GM12878 (cell line): ENCODE measurements at regions not wholly inside any gene's neighbourhood (a gene's known extent, or its start where the extent isn't known, plus 50 kb on each side); places are given as distances from the start of the nearest gene placed in this dataset.

Experiments used
- CTCF ChIP-seq, 3 experiments: IDR thresholded peaks in 2 of 3; conservative IDR thresholded peaks in 1 of 3; 2 replicates each; pipeline ENCODE4 v1.5.1; 2011; ENCODE audit warnings: low read depth in 3 of 3, low read length in 3 of 3, mild to moderate bottlenecking in 3 of 3, control low read depth in 2 of 3, moderate library complexity in 2 of 3, inconsistent platforms in 1 of 3, mixed read lengths in 1 of 3; ENCODE audit not compliant: control insufficient read depth in 2 of 3, insufficient read depth in 1 of 3; ENCODE audit errors: extremely low read depth in 1 of 3
- E2F4 ChIP-seq: IDR thresholded peaks from 2 replicates; pipeline ENCODE4 v1.6.1; 2012; ENCODE audit warnings: low read depth, low read length, improper control_type of control experiment
- FOS ChIP-seq: IDR thresholded peaks from 3 replicates; pipeline ENCODE4 v1.6.1; 2011; ENCODE audit warnings: borderline replicate concordance; ENCODE audit not compliant: insufficient read length; ENCODE audit errors: extremely low read depth
- GABPA ChIP-seq: IDR thresholded peaks from 2 replicates; pipeline ENCODE4 v1.6.1; 2014; ENCODE audit warnings: antibody characterized with exemption, low read depth, mild to moderate bottlenecking, inconsistent platforms
- POLR2A ChIP-seq: IDR thresholded peaks from 2 replicates; pipeline ENCODE4 v1.6.1; 2011; ENCODE audit warnings: low read depth, mild to moderate bottlenecking, low read length
- POLR2AphosphoS5 ChIP-seq: IDR thresholded peaks from 2 replicates; pipeline ENCODE4 v1.6.1; 2011; ENCODE audit warnings: mild to moderate bottlenecking, low read length, inconsistent platforms
- RAD21 ChIP-seq: IDR thresholded peaks from 2 replicates; pipeline ENCODE4 v1.6.1; 2011; ENCODE audit warnings: mild to moderate bottlenecking, low read depth, low read length, moderate library complexity; ENCODE audit not compliant: insufficient read depth
- RBBP5 ChIP-seq: fragments of 200-600 bp; sonication (generic); conservative IDR thresholded peaks from 2 replicates; pipeline ENCODE4 v1.6.1; 2016
- RFX5 ChIP-seq: IDR thresholded peaks from 2 replicates; pipeline ENCODE4 v1.6.1; 2011; ENCODE audit warnings: low read depth, low read length, improper control_type of control experiment
- TAF1 ChIP-seq: IDR thresholded peaks from 2 replicates; pipeline ENCODE4 v1.6.1; 2011; ENCODE audit warnings: mild to moderate bottlenecking, low read depth, low read length, borderline replicate concordance
- TBL1XR1 ChIP-seq: IDR thresholded peaks from 2 replicates; pipeline ENCODE4 v1.6.1; 2012; ENCODE audit warnings: low read depth, low read length, improper control_type of control experiment
- ZZZ3 ChIP-seq: IDR thresholded peaks from 2 replicates; pipeline ENCODE4 v1.6.1; 2011; ENCODE audit warnings: low read depth; ENCODE audit not compliant: control insufficient read depth, insufficient read length

GRCh38 chr4:52231526-52231925 is 180.4 kb downstream of the SPATA18 start:
- TF ChIP-seq RBBP5 (no peak), RFX5 (no peak), CTCF (IDR thresholded peaks at IDR 0.05 in 2 of 3, conservative IDR thresholded peaks at IDR 0.05 in 1 of 3; ENCODE audit: control insufficient read depth in 2 of 3, extremely low read depth in 1 of 3, insufficient read depth in 1 of 3, low read depth in 3 of 3, low read length in 3 of 3) (no peak), FOS (no peak), POLR2A (no peak), TAF1 (no peak), POLR2AphosphoS5 (no peak), ZZZ3 (no peak), RAD21 (no peak), TBL1XR1 (no peak), E2F4 (no peak), GABPA (no peak)
